CD14-positive monocyte (primary cell): ENCODE measurements at regions not wholly inside any gene's neighbourhood (a gene's known extent, or its start where the extent isn't known, plus 50 kb on each side); places are given as distances from the start of the nearest gene placed in this dataset.

Experiments
- DNase-seq, 3 donors: peaks; one replicate each; pipeline ENCODE4 v3.0.0-alpha.2; 2011 to 2022
- H2AFZ ChIP-seq: 2 replicates; pipeline ENCODE4 v1.6.0; 2012; ENCODE audit warnings: mild to moderate bottlenecking, low read depth, low read length, inconsistent platforms; ENCODE audit not compliant: insufficient read depth, poor library complexity, severe bottlenecking
- H3K27ac ChIP-seq, 2 donors: 1 replicate in 1 of 2; 2 replicates in 1 of 2; pipeline ENCODE4 v1.5.1; 2012 to 2013; ENCODE audit warnings: low read length in 2 of 2, control low read depth in 1 of 2, inconsistent platforms in 1 of 2, low read depth in 1 of 2, mild to moderate bottlenecking in 1 of 2
- H3K27me3 ChIP-seq, 2 donors: one replicate each; pipeline versions ENCODE4 v1.6.0 to v1.6.1; 2011 to 2013; ENCODE audit warnings: low read length in 2 of 2; ENCODE audit not compliant: control insufficient read depth in 2 of 2, insufficient read depth in 2 of 2
- H3K36me3 ChIP-seq, 2 donors: replicated peaks in 1 of 2; 1 replicate in 1 of 2; 2 replicates in 1 of 2; pipeline versions ENCODE4 v1.5.1 to v1.6.1; 2012 to 2013; ENCODE audit warnings: low read length in 2 of 2, control low read depth in 1 of 2, inconsistent platforms in 1 of 2, mild to moderate bottlenecking in 1 of 2; ENCODE audit not compliant: insufficient read depth in 2 of 2, control insufficient read depth in 1 of 2
- H3K4me1 ChIP-seq, 2 donors: 1 replicate in 1 of 2; 2 replicates in 1 of 2; pipeline versions ENCODE4 v1.5.1 to v1.6.1; 2012 to 2013; ENCODE audit warnings: low read length in 2 of 2, control low read depth in 1 of 2, inconsistent platforms in 1 of 2, mild to moderate bottlenecking in 1 of 2, moderate library complexity in 1 of 2; ENCODE audit not compliant: insufficient read depth in 2 of 2, control insufficient read depth in 1 of 2
- H3K4me2 ChIP-seq: replicated peaks from 2 replicates; pipeline ENCODE3; 2012; ENCODE audit warnings: low read length, moderate library complexity, mild to moderate bottlenecking; ENCODE audit not compliant: poor library complexity, severe bottlenecking; ENCODE audit errors: extremely low read depth
- H3K4me3 ChIP-seq, 3 experiments: fragments of 200-600 bp in 1 of 3; sonication (generic) in 1 of 3; replicated peaks in 1 of 3; 1 replicate in 2 of 3; 2 replicates in 1 of 3; pipeline ENCODE4 v1.5.1; 2011 to 2013; ENCODE audit warnings: low read length in 3 of 3, mild to moderate bottlenecking in 3 of 3, control low read depth in 2 of 3, low read depth in 2 of 3, inconsistent platforms in 1 of 3, moderate library complexity in 1 of 3
- H3K79me2 ChIP-seq: 2 replicates; pipeline ENCODE4 v1.6.0; 2012; ENCODE audit warnings: mild to moderate bottlenecking, control low read depth, inconsistent platforms, low read length, moderate library complexity; ENCODE audit not compliant: insufficient read depth
- H3K9ac ChIP-seq: 2 replicates; pipeline ENCODE4 v1.6.0; 2017; ENCODE audit warnings: low read length, mild to moderate bottlenecking; ENCODE audit not compliant: insufficient read depth, poor library complexity, severe bottlenecking
- H3K9me3 ChIP-seq, 2 donors: replicated peaks in 1 of 2; 1 replicate in 1 of 2; 2 replicates in 1 of 2; pipeline versions ENCODE4 v1.5.1 to v1.6.1; 2012 to 2013; ENCODE audit warnings: low read length in 2 of 2, control low read depth in 1 of 2; ENCODE audit not compliant: control insufficient read depth in 1 of 2, insufficient read depth in 1 of 2
- H4K20me1 ChIP-seq: 2 replicates; pipeline ENCODE4 v1.6.0; 2012; ENCODE audit warnings: mild to moderate bottlenecking, low read length, control low read depth, moderate library complexity; ENCODE audit not compliant: insufficient read depth
- H3K27ac Mint-ChIP-seq, 7 donors: one replicate each; pipeline ENCODE4 v1.8.0; 2020; ENCODE audit warnings: mild to moderate bottlenecking in 7 of 7, mixed read lengths in 7 of 7, moderate library complexity in 6 of 7, inconsistent platforms in 2 of 7
- H3K27me3 Mint-ChIP-seq, 3 donors: one replicate each; pipeline ENCODE4 v1.8.0; 2021 to 2022; ENCODE audit warnings: low read depth in 3 of 3, mild to moderate bottlenecking in 3 of 3, mixed read lengths in 3 of 3, moderate library complexity in 3 of 3, inconsistent platforms in 1 of 3
- H3K36me3 Mint-ChIP-seq, 2 donors: one replicate each; pipeline ENCODE4 v1.8.0; 2020; ENCODE audit warnings: mixed read lengths in 2 of 2, inconsistent platforms in 1 of 2, mild to moderate bottlenecking in 1 of 2
- H3K4me1 Mint-ChIP-seq: one replicate; pipeline ENCODE4 v1.8.0; 2020; ENCODE audit warnings: mild to moderate bottlenecking, mixed read lengths
- H3K4me3 Mint-ChIP-seq, 2 donors: one replicate each; pipeline ENCODE4 v1.8.0; 2020; ENCODE audit warnings: mild to moderate bottlenecking in 2 of 2, mixed read lengths in 2 of 2, moderate library complexity in 1 of 2
- H3K9me3 Mint-ChIP-seq, 7 donors: one replicate each; pipeline ENCODE4 v1.8.0; 2020 to 2022; ENCODE audit warnings: mixed read lengths in 7 of 7, mild to moderate bottlenecking in 6 of 7, moderate library complexity in 6 of 7, inconsistent platforms in 2 of 7
- CTCF ChIP-seq: fragments of 200-600 bp; IDR thresholded peaks from one replicate; pipeline ENCODE4 v1.8.0; 2022; ENCODE audit warnings: antibody characterized with exemption, mild to moderate bottlenecking
- WGBS: methylation state at CpG from one replicate; pipeline ENCODE4 v1.1.5; 2013; ENCODE audit warnings: missing lambda C conversion rate; ENCODE audit not compliant: insufficient coverage; 5-methylcytosine and 5-hydroxymethylcytosine counted together
- intact Hi-C, 2 donors: fragments of 100-400 bp; cut with micrococcal nuclease; formaldehyde crosslinking; loops; one replicate each; pipeline versions ENCODE4 v1.15.0 to v1.15.1; 2023

GRCh38 chr2:67083951-67084350, 313.2 kb upstream of the ETAA1 start:
- Histone ChIP-seq H3K9ac (no peak overlapping the region), H3K9me3 (peaks cover 0 to 3% of the 10 kb centered on the region in 2 donors), H3K4me1 (no peaks in the 10 kb centered on the region), H2AFZ (no peak overlapping the region), H3K4me3 (no peak overlapping the region), H3K27me3 (no peaks in the 10 kb centered on the region), H3K27ac (no peak overlapping the region), H3K79me2 (no peaks in the 10 kb centered on the region), H3K4me2 (no peak overlapping the region), H3K36me3 (no peaks in the 10 kb centered on the region), H4K20me1 (no peaks in the 10 kb centered on the region)
- peaks cover 0 to 1% (median 0%) of the 10 kb centered on the region in 3 donors for H3K27me3 Mint-ChIP-seq
- H3K4me3 Mint-ChIP-seq = no peak overlapping the region
- TF ChIP-seq CTCF = no peak
- H3K4me1 Mint-ChIP-seq = no peaks in the 10 kb centered on the region
- peaks cover 0 to 10% (median 4%) of the 10 kb centered on the region in 7 donors for H3K9me3 Mint-ChIP-seq
- WGBS = 86% methylated on average over 1 of the region's 2 CpGs
- H3K36me3 Mint-ChIP-seq = no peaks in the 10 kb centered on the region
- DNase-seq = no peak
- no peak overlapping the region for H3K27ac Mint-ChIP-seq
- intact Hi-C loops = no loop called here

- Histone ChIP-seq H3K36me3 (no peaks in the 10 kb centered on the region), H3K4me1 (no peaks in the 10 kb centered on the region), H3K27me3 (no peaks in the 10 kb centered on the region), H3K9me3 (peaks cover 0 to 3% of the 10 kb centered on the region in 2 donors), H2AFZ (no peak overlapping the region), H3K9ac (no peak overlapping the region), H3K79me2 (no peaks in the 10 kb centered on the region), H3K4me2 (no peak overlapping the region), H3K4me3 (no peak overlapping the region), H3K27ac (no peak overlapping the region), H4K20me1 (no peaks in the 10 kb centered on the region)
- WGBS = 67% methylated on average over 1 of the region's 4 CpGs
- Mint-ChIP-seq H3K4me1 (no peaks in the 10 kb centered on the region), H3K27me3 (peaks cover 0 to 1% (median 0%) of the 10 kb centered on the region in 3 donors), H3K27ac (no peak overlapping the region), H3K4me3 (no peak overlapping the region), H3K9me3 (peaks cover 0 to 10% (median 4%) of the 10 kb centered on the region in 7 donors), H3K36me3 (no peaks in the 10 kb centered on the region)
- DNase-seq = no peak
- TF ChIP-seq CTCF = no peak
- intact Hi-C loops = no loop called here
These were observed 312.0 kb upstream of the ETAA1 start for GRCh38 chr2:67085146-67085545.
